LNCaP clone FGC (cell line): ENCODE measurements at regions not wholly inside any gene's neighbourhood (a gene's known extent, or its start where the extent isn't known, plus 50 kb on each side); places are given as distances from the start of the nearest gene placed in this dataset.

Experiments used
- DNase-seq: peaks from one replicate; pipeline ENCODE4 v3.0.0-alpha.2; 2011; ENCODE audit warnings: low read depth
- H3K4me3 ChIP-seq: 2 replicates; pipeline ENCODE4 v1.5.1; 2011; ENCODE audit warnings: mild to moderate bottlenecking, low read depth, low read length, control low read depth
- CTCF ChIP-seq: IDR thresholded peaks from 2 replicates; pipeline ENCODE4 v1.5.1; 2012; ENCODE audit warnings: mild to moderate bottlenecking; ENCODE audit not compliant: control insufficient read depth, insufficient read depth; ENCODE audit errors: extremely low read depth

- DNase-seq = no peak
- TF ChIP-seq CTCF = no peak
Observed at GRCh38 chr3:81426826-81427577, 334.4 kb downstream of the GBE1 start.

GRCh38 chr3:81425198-81425868 is 336.1 kb downstream of the GBE1 start:
- no peak overlapping the region for H3K4me3 ChIP-seq
- TF ChIP-seq CTCF = no peak
- DNase-seq = no peak

More at GRCh38 chr3:81426826-81427577, 334.4 kb downstream of the GBE1 start:
- no peak overlapping the region for H3K4me3 ChIP-seq

- TF ChIP-seq CTCF = peak; percentile 39
- no peak overlapping the region for H3K4me3 ChIP-seq
- no peak for DNase-seq
Observed at GRCh38 chr3:81419228-81419627, 342.2 kb downstream of the GBE1 start.

- TF ChIP-seq CTCF = no peak
- no peak for DNase-seq
Observed at GRCh38 chr3:81416812-81417211, 344.6 kb downstream of the GBE1 start.

GRCh38 chr3:81406318-81406717 is 355.1 kb downstream of the GBE1 start:
- DNase-seq = no peak
- no peak for TF ChIP-seq CTCF

More at GRCh38 chr3:81416812-81417211, 344.6 kb downstream of the GBE1 start:
- H3K4me3 ChIP-seq = no peak overlapping the region

GRCh38 chr3:81395739-81396513 is 365.5 kb downstream of the GBE1 start:
- H3K4me3 ChIP-seq = no peak overlapping the region
- DNase-seq = no peak
- no peak for TF ChIP-seq CTCF

More at GRCh38 chr3:81406318-81406717, 355.1 kb downstream of the GBE1 start:
- H3K4me3 ChIP-seq = no peak overlapping the region
